GM12891 (cell line): ENCODE measurements at regions not wholly inside any gene's neighbourhood (a gene's known extent, or its start where the extent isn't known, plus 50 kb on each side); places are given as distances from the start of the nearest gene placed in this dataset.

Experiments used
- PAX5 ChIP-seq: IDR thresholded peaks from 2 replicates; pipeline ENCODE4 v1.6.1; 2011; ENCODE audit warnings: low read length, moderate library complexity, mild to moderate bottlenecking; ENCODE audit not compliant: insufficient read depth, severe bottlenecking
- POLR2A ChIP-seq: IDR thresholded peaks from 2 replicates; pipeline ENCODE4 v1.6.1; 2011; ENCODE audit warnings: low read depth, low read length, control low read depth
- POLR2AphosphoS5 ChIP-seq: IDR thresholded peaks from 2 replicates; pipeline ENCODE4 v1.6.1; 2011; ENCODE audit warnings: low read depth, low read length, control low read depth
- POU2F2 ChIP-seq: IDR thresholded peaks from 2 replicates; pipeline ENCODE4 v1.6.1; 2011; ENCODE audit warnings: low read depth, mild to moderate bottlenecking, control low read depth, low read length, moderate library complexity
- SPI1 ChIP-seq: IDR thresholded peaks from 2 replicates; pipeline ENCODE4 v1.6.1; 2011; ENCODE audit warnings: low read depth, low read length, control low read depth
- TAF1 ChIP-seq: IDR thresholded peaks from 2 replicates; pipeline ENCODE4 v1.6.1; 2011; ENCODE audit warnings: low read depth, low read length, control low read depth

DNA sequence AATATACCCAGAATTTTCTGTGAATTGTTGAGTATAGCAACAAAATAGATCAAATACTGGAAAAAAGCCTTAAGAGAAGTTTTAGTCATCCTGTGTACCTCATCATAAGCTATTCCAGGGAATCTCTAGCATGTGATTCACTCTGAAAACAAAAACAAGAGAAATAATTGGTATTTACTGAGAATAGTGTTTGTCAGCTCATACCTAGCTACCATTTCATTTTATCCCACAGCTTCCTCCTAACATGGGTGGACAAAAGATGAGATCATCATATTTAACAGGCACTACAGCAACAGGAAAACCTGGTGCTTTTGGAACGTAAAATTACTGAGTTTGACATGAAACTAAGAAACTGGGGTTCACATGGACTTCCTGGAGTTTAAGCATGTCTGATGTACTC lies 753.5 kb upstream of the NECTIN3 start:
- TF ChIP-seq POLR2AphosphoS5 = no peak
- TF ChIP-seq POLR2A = no peak
- TF ChIP-seq SPI1 = no peak
- no peak for TF ChIP-seq TAF1
- TF ChIP-seq PAX5 = no peak
- TF ChIP-seq POU2F2 = no peak
